Forelimb muscle (tissue), 1 donor: ENCODE measurements at regions not wholly inside any gene's neighbourhood (a gene's known extent, or its start where the extent isn't known, plus 50 kb on each side); places are given as distances from the start of the nearest gene placed in this dataset.

Experiments used
- DNase-seq: peaks from one replicate; pipeline ENCODE4 v3.0.0-alpha.2; 2013; ENCODE audit warnings: low read depth

DNA sequence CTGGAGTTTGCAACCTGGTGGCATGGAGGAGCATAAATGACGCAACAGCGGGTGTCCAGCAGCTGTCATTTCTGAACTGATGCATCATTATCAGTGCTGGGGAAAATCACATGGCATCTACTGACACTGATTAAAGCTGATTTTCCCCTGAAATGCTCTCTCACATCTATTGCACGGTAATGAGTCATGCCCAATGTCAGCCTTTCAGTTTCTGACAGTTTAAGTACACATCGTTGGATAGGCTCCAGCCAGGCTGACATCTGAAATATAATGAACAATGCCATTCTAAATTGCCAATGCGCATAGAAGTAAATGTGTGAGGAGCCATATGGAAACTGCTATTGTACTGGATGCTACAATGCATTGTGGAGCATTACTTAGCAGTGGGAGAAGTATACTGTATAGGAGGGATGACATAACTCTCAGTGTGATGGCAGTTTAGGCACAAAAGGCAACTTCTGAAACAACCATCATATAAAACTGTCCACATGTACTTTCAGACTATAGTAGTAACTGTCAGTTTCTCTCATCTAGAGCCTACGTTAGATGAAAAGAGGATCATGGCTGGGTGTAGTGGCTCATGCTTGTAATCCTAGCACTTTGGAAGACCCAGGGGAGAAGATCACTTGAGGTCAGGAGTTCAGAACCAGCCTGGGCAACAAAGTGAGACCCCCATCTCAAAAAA, 389.3 kb upstream of the DMAC1 start:
- no peak for DNase-seq

DNA sequence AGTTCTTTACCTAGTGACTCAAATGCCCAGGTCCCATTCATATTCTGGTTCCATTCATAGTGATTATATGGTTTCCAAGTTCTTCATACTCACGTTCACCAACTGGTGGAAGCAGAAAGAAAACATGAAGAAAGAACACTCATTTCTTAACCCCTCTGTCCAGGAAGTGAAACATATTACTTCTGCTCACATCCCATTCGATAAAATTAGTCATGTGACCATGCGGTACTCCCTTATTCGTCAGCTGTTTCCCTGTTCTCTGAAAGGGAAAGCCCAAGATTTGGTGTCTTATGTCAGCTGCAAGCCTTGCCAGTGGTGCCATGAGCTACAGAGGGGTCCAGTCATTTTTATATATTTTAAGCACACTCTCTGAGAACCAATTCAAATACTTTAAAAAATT, 387.0 kb upstream of the DMAC1 start:
- no peak for DNase-seq

DNA sequence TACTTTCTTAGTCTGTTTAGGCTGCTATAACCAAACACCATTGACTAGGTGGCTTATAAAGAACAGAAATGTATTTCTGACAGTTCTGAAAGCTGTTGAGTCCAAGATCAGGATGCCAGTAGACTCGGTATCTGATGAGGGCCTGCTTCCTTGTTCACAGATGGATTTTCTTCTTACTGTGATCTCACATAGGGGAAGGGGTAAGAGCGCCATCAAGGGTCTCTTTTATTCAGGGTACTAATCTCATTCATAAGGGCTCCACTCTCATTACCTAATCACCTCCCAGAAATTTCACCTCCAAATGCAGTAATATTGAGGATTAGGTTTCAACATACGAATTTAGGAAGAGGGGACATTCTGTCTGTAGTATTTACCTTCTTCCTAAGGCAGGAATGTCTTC, 384.0 kb upstream of the DMAC1 start:
- no peak for DNase-seq

DNA sequence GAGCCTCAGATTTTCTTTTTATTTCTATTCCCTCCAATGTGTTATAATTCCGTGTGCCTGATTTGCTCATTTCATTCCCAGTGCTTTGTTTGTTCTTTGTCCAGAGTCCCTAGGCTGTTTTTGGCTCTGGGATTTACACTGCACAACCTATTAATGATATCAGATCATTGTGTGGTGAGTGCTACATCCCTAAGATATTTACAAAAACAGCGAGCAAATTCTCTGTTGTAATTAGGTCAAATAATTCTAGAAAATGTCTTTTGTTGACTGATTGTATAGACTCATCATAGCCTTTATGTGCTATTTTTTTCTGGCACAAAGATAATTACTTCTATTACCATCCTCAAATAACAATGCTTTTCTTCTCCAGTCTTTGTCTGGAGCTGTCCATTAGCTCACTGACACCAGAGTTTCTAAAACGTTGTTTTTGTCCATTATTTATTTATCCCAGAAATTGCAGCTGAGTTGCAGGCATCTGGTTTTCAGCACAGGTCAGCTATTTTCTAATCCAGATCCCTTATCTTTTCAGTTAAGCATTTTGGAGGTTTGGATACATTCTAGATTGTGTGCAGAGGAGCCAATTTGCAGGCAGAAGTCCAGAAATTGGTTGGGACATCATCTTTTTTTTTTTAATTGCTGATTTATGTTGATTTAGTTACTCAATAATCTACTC, 379.9 kb upstream of the DMAC1 start:
- DNase-seq: no peak

DNA sequence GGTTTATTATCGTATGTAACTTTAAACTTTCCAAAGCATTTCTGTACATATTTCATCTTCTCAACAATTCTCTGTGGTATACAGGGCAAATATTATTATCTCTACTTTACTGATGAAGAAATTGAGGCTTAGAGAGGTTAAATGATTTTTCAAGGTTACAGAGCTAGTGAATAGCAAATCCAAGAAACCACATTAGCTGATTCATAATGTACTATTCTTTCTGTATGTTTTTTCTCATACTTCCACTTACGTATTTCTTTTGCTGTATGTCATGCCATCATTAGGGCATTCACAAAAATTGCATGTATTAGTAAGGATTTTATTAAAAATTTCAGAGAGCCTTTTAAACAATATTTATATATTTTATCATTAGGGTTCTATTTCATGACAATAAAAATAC, 372.4 kb upstream of the DMAC1 start:
- no peak for DNase-seq

DNA sequence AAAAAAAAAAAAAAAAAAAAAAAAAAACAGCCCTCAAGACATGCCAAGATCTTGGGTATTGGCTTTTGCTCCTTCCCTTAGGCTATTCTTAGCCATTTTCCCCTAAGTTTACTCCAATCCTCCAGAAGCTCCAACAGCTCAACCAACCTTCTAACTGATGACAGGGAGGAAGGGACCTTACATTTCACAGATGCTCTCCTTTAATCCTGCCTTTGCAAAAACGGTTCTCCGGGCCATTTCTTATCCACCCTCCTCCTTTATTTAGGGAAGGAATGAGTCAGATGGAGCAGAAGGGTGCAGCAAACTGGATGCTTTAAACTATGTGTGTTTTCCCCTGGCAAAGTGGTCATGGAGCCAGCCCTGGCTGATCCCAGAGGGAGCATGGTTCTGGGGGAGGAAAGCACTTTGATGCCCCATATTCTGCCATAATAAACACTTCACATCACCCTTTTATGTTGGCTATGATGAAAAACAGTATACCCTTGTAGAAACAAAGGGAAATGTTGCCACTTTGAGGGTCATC, 369.4 kb upstream of the DMAC1 start:
- no peak for DNase-seq

DNA sequence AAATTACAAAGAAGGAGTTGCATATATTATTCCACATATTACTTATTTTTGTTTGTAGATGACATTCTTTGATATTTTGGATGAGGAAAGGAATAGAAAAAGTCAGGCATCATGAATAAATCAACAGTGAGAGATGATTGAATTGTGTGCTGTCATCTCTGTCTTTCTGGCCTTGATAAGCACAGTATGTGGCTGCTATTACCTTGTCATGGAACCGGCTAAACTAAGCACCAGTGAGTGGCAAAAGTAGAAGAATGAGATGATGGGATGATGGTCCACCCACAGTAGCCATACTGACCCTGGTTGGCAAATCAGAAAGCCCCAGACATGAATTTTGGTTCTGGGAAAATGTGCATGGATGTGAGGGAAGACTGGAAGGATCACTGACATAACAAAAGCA, 361.2 kb upstream of the DMAC1 start:
- DNase-seq: no peak

DNA sequence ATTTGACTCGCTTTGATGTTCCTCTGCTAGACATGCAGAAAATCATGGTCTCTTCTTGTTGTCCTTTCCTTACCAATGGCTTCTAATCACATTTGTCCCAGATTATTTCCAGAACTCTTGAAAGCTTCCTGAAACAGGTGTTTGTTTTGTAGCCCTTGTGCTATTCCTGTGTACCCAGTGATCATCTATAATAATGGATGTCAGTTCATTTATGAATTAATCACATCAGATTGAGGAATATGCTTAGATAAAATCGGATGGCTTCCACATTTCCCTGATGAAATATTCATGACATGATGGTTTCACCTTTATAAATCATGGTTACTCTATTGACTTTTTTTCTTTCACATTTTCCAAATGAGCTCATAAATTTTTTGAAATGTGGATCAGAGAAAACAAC, 359.0 kb upstream of the DMAC1 start:
- DNase-seq: no peak

DNA sequence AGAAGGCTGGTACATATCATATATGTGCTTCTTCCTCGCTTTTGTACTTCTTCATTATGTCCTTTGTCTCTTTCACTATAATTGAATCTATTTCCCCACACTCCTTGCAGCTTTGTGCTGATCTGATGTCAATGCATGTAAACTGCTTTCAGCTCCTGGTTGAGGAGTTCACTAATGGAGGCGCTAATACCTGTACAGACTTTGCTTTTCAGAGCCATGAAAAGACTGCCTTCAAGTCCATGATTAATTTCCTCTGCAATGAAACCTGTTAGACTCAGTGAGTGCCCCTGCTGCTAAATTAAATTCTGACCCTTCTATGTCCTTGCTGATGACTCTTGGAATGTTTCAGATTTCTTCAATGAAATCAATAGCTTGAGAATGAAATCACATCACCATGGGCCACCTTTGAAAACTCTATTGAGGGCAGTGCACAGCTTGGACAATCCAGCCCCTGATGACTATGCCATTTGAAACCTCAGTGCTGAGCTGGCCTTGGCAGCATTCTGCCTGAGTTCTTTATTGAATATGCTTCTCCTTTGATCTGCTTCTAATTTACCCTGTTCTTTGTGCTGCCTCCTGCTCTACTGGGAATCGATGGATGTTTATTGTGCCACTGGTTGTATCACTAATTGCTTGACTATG, 358.2 kb upstream of the DMAC1 start:
- DNase-seq: no peak

DNA sequence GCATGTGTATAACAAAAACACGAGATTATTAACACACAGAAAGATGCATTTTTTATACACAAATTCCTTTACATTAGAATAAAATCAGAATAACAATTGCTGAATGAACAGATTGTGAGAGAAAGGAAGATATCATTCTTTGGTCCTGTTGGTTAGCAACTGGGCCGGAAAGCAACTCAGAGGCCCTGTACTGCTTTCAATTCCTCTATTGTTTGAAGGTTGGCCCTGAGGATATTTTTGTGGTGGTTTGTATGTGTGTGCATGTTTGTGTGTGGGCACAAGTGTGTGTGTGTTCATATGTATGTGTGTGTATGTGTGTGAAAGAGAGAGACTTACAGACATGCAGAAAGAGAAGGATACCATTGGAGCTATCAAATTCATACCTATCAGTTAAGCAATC, 356.8 kb upstream of the DMAC1 start:
- no peak for DNase-seq

DNA sequence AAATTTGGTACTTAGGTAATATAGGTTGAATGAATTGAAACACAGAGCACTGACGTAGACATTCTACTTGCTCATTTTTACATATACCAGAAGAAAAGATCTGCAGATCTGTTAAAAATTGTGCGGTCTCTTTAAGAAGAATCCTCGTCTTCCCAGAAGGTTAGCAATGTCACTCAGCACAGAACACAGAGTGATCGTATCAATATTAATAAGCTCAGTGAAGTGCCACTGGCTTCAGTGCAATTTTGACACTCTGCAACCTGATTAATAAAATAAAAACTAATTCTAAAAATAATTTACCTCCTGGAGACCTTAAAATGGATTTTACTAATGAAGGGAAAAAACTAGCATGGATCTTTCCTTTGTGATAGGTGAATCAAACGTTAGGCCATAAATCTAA, 356.1 kb upstream of the DMAC1 start:
- DNase-seq: no peak

DNA sequence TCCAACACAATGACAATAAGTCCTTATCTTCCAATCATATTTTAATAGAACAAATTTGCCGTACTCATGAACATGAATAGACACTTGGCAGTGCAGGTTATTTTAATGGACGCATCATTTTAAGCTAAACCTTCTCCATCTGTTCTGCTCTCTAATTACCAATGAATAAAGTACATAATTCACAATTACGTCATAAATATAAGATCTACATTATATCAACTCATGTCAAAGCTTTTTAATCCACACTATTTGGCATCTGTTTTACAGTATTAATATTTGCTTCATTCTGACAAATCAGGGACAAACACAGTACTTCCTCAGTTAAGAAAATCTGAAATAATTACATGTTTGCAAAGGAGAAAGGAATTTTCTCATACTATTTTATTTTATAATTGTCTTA, 344.1 kb upstream of the DMAC1 start:
- no peak for DNase-seq

DNA sequence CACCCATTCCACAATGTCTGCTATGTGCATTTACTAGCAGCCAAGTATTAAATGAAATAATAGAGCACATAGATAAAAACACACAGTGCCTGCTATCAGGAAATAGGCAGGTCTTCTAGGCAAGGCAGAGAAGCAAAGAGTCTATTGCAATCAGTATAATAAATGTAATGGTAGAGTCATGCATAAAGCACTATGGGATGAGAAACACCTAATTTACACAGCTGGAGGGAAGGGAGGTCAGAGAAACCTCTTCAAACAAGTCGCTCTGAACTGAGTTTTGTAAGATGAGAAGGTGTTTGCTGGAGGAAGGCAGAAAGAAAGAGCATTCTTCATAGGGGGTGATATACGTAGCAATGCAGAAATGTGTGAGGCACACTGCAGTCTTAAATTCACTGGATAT, 341.0 kb upstream of the DMAC1 start:
- no peak for DNase-seq

DNA sequence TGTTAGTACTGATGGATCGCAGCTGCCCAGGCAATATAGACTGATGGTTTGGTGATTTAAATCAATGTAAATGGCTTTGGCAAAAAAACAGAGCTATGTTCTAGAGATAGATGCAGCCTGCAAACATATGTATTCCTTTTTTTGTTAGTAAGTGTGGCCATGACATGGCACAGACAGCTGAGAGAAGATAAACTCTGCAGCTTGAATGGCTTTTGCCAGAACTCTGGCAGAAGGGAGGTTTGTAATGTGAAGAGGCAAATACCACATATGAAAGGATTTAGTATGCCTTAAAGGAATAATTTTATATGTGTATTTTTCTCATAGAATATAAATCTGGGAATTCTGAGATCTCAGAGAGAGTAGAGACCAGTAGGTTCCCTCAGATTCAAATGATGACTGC, 340.2 kb upstream of the DMAC1 start:
- no peak for DNase-seq

DNA sequence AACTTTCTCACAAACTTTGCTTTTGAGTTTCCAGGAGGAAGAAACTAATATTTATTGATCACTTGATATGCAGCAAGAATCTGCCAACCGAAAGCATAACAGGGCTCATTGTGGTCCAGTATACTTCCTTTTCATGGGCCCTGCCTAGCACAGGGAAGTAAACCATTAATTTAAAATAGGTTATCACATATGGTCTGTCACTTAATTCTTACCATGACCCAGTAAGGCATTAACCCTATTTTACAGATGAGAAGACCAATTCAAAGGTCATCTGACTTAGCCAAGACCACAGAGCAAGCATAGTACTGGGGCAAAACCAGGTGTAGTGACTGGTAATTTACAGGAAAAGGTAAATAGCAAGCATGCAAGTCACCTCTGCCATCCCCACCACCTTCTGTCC, 336.9 kb upstream of the DMAC1 start:
- DNase-seq: no peak

DNA sequence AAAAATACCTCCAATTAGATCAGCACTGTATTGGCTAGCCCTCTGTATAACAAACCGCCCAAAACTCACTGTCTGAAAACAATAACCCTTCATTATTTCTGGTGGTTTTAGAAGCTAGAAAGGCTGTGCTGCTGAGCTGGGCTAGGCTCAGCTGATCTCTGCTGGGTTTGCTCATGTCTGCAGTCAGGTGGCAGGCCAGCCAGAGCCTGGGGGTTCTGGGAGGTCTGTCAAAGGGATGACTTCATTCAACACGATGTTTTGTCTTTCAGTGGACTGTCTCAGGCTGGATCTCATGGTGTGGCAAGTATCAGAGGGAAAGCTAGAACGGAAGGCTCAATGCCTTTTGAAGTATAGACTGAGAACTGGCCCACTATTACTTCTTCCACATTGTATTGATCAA, 335.1 kb upstream of the DMAC1 start:
- no peak for DNase-seq

DNA sequence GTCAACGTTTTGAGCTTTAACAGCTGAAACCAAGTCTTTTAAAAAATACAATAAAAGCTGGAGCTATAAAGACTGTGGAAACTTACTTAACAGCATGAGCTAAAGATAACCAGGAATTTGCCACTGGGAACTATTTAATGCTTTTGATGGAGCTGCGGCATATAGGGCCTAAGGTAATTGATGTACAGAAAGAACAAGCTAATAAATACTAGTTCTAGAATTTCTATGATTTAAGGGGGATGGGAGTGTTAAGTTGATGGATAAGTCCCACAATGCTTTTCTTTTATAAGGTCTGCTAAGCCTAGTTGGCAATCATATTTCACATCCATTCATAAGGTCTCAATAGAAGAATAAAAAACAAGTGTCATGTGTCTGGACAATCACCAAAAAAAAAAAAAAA, 334.0 kb upstream of the DMAC1 start:
- no peak for DNase-seq

DNA sequence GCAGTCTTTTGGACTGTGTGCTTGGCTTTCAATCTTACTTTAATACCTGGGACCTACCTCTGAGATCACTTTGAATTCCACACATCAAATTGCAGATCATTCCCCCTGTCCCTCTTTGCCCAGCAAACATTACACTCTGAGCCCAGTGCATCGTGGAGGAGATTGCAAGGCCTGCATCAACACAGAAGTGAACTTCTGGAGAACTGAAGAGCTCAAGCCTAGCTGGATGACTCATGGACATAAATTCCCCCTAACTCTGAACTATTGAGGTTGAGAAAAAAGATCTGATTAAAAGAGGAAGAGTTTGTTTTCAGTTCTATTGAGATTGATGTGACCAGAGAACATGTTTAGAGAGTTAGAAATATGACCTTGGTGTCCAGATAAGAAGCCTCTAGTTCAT, 316.0 kb upstream of the DMAC1 start:
- no peak for DNase-seq

DNA sequence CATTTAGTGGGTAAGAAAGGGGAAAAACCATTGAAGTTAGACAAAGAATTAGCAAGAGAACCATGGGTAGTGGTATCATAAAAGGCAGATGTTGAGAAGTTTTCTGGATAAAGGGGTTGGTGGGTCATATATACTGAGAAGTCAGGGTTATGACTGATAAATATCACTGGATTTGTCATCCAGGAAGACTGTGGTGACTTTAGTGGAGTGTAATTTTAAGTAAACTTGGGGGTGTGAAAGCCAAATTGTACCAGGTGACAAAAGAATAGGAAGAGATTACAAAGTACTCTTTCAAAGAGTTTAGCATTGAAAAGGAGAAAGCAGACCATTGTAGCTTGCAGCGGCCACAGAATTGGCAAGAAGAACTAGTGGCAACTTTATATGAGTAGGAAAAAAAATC, 315.2 kb upstream of the DMAC1 start:
- no peak for DNase-seq

DNA sequence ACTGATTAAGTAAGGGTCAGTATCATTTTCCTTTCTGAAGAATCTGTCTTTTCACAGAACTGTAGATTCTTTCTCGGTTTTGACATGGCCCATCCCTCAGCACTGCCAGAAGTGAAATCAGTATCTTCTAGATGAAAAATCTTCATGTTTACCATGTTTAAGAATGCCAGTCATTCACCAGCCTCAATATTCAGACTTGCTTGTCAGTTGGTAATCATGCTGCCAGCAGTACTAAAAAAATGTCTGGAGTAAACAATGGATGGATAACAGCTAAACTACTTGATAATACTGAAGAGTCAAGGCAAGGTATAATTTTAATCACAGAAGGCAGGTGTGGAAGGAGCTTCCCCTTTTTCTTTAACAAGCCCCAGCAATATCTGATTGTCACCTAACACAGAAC, 306.8 kb upstream of the DMAC1 start:
- DNase-seq: no peak

DNA sequence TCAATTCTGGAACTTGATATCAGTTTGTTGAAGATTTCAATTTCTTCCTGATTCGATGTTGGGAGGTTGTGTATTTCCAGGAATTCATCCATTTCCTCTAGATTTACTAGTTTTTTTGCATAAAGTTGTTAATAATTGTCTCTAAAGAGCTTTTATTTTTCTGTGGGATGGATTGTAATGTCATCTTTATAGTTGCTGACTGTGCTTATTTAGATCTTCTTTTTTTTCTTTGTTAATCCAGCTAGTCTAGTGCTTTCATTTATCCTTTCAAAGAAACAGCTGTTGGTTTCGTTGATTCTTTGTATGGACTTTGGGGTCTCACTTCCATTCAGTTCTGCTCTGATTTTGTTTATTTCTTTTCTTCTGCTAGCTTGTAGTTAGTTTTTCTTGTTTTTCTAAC, 302.0 kb upstream of the DMAC1 start:
- no peak for DNase-seq

DNA sequence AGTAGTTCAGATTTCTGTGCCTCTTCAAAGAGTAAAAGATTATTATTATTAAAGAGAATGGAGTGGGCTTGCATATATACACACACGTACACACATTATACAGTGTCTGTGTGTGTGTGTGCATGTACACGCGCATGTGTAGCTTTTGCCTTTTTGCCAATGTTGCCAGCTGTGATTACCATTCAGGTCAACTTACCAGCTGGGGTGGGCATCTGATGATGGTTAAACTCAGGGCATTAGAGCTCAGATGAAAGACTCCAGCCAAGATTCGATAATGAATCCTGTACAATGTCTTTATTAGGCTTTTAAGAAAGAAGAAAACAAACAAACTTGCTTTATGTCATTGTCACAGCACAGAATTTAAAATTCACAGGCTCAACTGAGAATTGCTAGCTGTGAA, 296.5 kb upstream of the DMAC1 start:
- DNase-seq: no peak

DNA sequence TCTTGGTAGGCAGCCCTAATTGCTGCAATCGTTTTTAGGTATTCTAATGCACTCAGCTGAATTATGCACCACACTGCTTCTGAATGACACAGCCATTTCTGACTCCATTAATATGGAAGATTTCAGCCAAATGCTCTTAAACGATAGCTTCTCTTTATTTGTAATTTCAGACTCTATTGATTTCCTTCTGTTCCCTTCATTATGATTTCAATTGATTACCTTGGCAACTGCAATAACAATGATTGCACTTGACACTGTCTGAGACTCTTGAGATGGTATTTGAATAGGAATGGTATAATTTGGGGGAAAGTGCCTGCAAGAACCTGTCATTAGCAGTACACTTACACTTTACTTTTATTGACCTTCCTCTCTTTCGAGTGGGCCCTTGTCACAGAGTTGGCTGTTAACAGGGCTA, 296.1 kb upstream of the DMAC1 start:
- DNase-seq: no peak
